ENCODE measurements at regions not wholly inside any gene's neighbourhood (a gene's known extent, or its start where the extent isn't known, plus 50 kb on each side); places are given as distances from the start of the nearest gene placed in this dataset.

DNA sequence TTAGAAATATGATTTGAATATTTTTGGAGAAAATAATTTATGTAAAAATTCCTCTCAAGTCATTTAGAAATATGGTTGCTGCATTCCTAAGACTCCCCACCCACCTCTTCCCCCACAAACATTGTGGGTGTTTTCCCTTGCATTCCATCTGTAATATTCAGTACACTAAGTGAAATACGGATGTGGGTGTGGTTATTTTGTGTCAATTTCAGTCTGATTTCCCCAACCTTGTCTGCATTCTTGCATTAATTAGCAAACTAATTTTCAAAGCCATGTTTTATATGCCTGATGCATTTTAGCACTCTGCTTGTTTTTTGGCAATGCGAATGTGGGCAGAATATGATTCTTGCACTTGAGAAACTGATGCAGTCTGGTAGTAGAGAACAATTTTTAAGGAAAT is 408.3 kb upstream of the RGMA start:
- Histone ChIP-seq H3K9ac (ENCODE audit: low read depth, low read length, poor library complexity, severe bottlenecking) (no peak overlapping the region), H4K20me1 (ENCODE audit: insufficient read depth, low read length, poor library complexity, severe bottlenecking) (no peaks in the 10 kb centered on the region), H3K36me3 (ENCODE audit: insufficient read depth, low read length) (no peaks in the 10 kb centered on the region), H3K9me3 (ENCODE audit: insufficient read depth, low read depth, low read length) (no peaks in the 10 kb centered on the region), H3K79me2 (ENCODE audit: insufficient read depth, low read length) (no peaks in the 10 kb centered on the region), H3K4me3 (ENCODE audit: low read length, poor library complexity, severe bottlenecking) (no peak overlapping the region), H2AFZ (ENCODE audit: low read length) (no peak overlapping the region), H3K4me1 (ENCODE audit: insufficient read depth, low read length, poor library complexity, severe bottlenecking) (no peaks in the 10 kb centered on the region), H3K27me3 (ENCODE audit: insufficient read depth, low read length, poor library complexity, severe bottlenecking) (no peaks in the 10 kb centered on the region), H3F3A (ENCODE audit: low read depth) (no peaks in the 10 kb centered on the region), H3K4me2 (ENCODE audit: low read depth, low read length, poor library complexity, severe bottlenecking) (no peak overlapping the region), H3K9me2 (replicated peaks; ENCODE audit: low read depth, low read length) (no peaks in the 10 kb centered on the region)
- TF ChIP-seq EZH2phosphoT487 (IDR thresholded peaks at IDR 0.05; ENCODE audit: borderline replicate concordance), result no peak
- TF ChIP-seq, protein P1, sequence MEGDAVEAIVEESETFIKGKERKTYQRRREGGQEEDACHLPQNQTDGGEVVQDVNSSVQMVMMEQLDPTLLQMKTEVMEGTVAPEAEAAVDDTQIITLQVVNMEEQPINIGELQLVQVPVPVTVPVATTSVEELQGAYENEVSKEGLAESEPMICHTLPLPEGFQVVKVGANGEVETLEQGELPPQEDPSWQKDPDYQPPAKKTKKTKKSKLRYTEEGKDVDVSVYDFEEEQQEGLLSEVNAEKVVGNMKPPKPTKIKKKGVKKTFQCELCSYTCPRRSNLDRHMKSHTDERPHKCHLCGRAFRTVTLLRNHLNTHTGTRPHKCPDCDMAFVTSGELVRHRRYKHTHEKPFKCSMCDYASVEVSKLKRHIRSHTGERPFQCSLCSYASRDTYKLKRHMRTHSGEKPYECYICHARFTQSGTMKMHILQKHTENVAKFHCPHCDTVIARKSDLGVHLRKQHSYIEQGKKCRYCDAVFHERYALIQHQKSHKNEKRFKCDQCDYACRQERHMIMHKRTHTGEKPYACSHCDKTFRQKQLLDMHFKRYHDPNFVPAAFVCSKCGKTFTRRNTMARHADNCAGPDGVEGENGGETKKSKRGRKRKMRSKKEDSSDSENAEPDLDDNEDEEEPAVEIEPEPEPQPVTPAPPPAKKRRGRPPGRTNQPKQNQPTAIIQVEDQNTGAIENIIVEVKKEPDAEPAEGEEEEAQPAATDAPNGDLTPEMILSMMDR (conservative IDR thresholded peaks at IDR 0.05; ENCODE audit: low read length), result no peak

DNA sequence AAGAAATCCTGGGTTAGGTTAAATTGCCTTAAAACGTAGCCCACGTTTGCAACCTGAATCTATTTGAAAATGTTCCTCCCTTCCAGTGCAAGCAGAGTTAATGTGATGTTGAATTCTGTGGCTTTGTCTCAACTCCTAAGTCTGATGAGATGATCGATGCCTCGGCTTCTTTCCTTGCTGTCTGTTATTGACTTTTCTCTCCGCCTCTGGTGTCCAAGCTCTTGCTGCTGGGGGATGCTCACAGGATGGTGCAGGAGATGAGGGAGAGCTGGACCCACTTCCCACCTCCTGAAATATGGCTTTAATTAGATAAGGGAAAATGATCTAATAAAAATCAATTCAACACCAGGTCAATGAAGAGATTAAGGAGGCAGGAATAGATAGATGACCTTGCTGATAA is 407.9 kb upstream of the RGMA start:
- H3K79me2 ChIP-seq (ENCODE audit: insufficient read depth, low read length), result no peaks in the 10 kb centered on the region
- no peaks in the 10 kb centered on the region for H3K36me3 ChIP-seq (ENCODE audit: insufficient read depth, low read length)
- H3K9me2 ChIP-seq (replicated peaks; ENCODE audit: low read depth, low read length), result no peaks in the 10 kb centered on the region
- H3K27me3 ChIP-seq (ENCODE audit: insufficient read depth, low read length, poor library complexity, severe bottlenecking), result no peaks in the 10 kb centered on the region
- no peaks in the 10 kb centered on the region for H3K9me3 ChIP-seq (ENCODE audit: insufficient read depth, low read depth, low read length)
- no peak overlapping the region for H3K4me3 ChIP-seq (ENCODE audit: low read length, poor library complexity, severe bottlenecking)
- no peaks in the 10 kb centered on the region for H3K4me1 ChIP-seq (ENCODE audit: insufficient read depth, low read length, poor library complexity, severe bottlenecking)
- no peak overlapping the region for H3K4me2 ChIP-seq (ENCODE audit: low read depth, low read length, poor library complexity, severe bottlenecking)
- no peak overlapping the region for H2AFZ ChIP-seq (ENCODE audit: low read length)
- no peaks in the 10 kb centered on the region for H4K20me1 ChIP-seq (ENCODE audit: insufficient read depth, low read length, poor library complexity, severe bottlenecking)
- H3K9ac ChIP-seq (ENCODE audit: low read depth, low read length, poor library complexity, severe bottlenecking), result no peak overlapping the region
- TF ChIP-seq, protein P1 (conservative IDR thresholded peaks at IDR 0.05; ENCODE audit: low read length), result no peak
- no peak for TF ChIP-seq EZH2phosphoT487 (IDR thresholded peaks at IDR 0.05; ENCODE audit: borderline replicate concordance)
- no peaks in the 10 kb centered on the region for H3F3A ChIP-seq (ENCODE audit: low read depth)

DNA sequence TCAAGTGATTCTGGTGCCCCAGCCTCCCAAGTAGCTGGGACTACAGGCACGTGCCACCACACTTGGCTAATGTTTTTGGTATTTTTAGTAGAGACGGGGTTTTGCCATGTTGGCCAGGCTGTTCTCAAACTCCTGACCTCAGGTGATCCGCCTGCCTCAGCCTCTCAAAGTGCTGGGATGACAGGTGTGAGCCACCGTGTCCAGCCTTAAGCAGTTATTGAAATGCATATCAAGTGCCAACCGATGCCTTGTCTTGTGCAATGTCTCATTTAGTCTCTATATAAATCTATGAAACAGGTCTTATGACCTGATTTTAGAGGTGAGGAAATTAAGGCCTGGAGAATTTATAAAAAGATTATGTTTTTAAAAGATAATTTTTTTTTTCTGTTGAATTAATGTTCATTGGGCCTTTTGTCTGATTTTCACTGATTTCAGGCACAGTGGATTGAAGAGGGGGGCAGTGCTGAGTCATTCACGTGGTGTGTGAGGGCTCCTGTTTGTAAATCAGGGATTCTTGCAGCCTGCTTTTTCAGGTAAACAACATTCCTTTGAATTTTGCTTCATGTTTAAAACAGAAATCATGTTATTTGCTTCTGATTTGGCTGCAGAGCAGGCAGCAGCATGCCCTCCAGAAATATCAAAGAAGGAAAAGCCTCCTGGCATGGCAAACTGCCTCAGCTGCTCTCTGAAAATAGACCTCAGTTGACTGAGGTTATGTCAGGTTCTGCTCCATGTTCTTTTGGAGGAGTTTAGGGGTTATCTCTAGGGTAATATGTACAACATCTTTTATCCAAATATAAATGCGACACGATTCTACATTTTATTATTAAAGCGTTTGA is 407.0 kb upstream of the RGMA start:
- H3K9me3 ChIP-seq (ENCODE audit: insufficient read depth, low read depth, low read length), result no peaks in the 10 kb centered on the region
- H4K20me1 ChIP-seq (ENCODE audit: insufficient read depth, low read length, poor library complexity, severe bottlenecking), result no peaks in the 10 kb centered on the region
- TF ChIP-seq, protein P1 (conservative IDR thresholded peaks at IDR 0.05; ENCODE audit: low read length), result no peak
- TF ChIP-seq EZH2phosphoT487 (IDR thresholded peaks at IDR 0.05; ENCODE audit: borderline replicate concordance), result no peak
- no peak overlapping the region for H3K9ac ChIP-seq (ENCODE audit: low read depth, low read length, poor library complexity, severe bottlenecking)
- no peaks in the 10 kb centered on the region for H3K36me3 ChIP-seq (ENCODE audit: insufficient read depth, low read length)
- H3K4me1 ChIP-seq (ENCODE audit: insufficient read depth, low read length, poor library complexity, severe bottlenecking), result no peaks in the 10 kb centered on the region
- H3K9me2 ChIP-seq (replicated peaks; ENCODE audit: low read depth, low read length), result no peaks in the 10 kb centered on the region
- no peaks in the 10 kb centered on the region for H3F3A ChIP-seq (ENCODE audit: low read depth)
- no peaks in the 10 kb centered on the region for H3K27me3 ChIP-seq (ENCODE audit: insufficient read depth, low read length, poor library complexity, severe bottlenecking)
- no peak overlapping the region for H2AFZ ChIP-seq (ENCODE audit: low read length)
- no peaks in the 10 kb centered on the region for H3K79me2 ChIP-seq (ENCODE audit: insufficient read depth, low read length)
- no peak overlapping the region for H3K4me3 ChIP-seq (ENCODE audit: low read length, poor library complexity, severe bottlenecking)
- H3K4me2 ChIP-seq (ENCODE audit: low read depth, low read length, poor library complexity, severe bottlenecking), result no peak overlapping the region

Measured in Loucy (cell line).